ENCODE measurements at regions not wholly inside any gene's neighbourhood (a gene's known extent, or its start where the extent isn't known, plus 50 kb on each side); places are given as distances from the start of the nearest gene placed in this dataset.
A peak's percentile ranks its signal among the peaks of the same experiment; 100 is the strongest.

DNA sequence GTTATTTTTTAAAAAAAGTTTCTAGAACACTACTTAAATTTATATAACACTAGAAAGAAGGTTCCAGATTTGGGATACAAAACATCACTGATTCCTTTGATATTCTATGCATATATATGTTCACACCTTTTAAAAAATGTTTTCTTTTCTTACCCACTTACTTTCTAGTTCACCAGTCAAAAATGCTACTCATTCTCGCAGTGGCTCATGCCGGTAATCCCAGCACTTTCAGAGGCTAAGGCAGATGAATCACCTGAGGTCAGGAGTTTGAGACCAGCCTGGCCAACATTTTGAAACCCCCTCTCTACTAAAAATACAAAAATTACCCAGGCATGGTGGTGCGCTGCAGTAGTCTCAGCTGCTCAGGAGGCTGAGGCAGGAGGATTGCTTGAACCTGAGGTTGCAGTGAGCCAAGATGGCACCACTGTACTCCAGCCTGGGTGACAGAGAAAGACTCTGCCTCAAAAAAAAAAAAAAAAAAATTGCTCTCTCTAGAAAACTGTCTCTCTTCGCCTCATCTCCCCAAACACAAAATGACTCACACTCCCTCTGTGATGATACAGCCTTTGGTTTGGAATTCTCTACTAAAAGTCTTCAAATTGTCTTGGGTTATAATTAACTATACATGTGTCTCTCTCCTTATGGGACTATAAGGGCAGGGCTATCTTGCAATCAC is 52.6 kb upstream of the TGFBR2 start:
- no peak overlapping the region for H3K27ac ChIP-seq (ENCODE audit: insufficient read depth, low read length)
- no peak overlapping the region for H2AFZ ChIP-seq (ENCODE audit: low read length)
- no peaks in the 10 kb centered on the region for H3K4me1 ChIP-seq (ENCODE audit: control insufficient read depth, extremely low read depth, insufficient read depth, low read length)
- peak in 1 of 2 donors; percentile 30 for DNase-seq (ENCODE audit: low read depth in 2 of 2)
- H3K27me3 ChIP-seq (ENCODE audit: control insufficient read depth, insufficient read depth, low read length), result no peaks in the 10 kb centered on the region
- no peak overlapping the region for H3K4me3 ChIP-seq (replicated peaks in 1 of 4; ENCODE audit: control extremely low read depth in 1 of 4, insufficient read depth in 1 of 4, low read depth in 3 of 4, low read length in 4 of 4)
- H3K9ac ChIP-seq (ENCODE audit: insufficient read depth, low read length), result no peak overlapping the region
- no peaks in the 10 kb centered on the region for H3K9me3 ChIP-seq (ENCODE audit: control insufficient read depth, insufficient read depth, low read depth, low read length)
- no peaks in the 10 kb centered on the region for H3K36me3 ChIP-seq (ENCODE audit: control insufficient read depth, insufficient read depth, low read length)
- no peaks in the 10 kb centered on the region for H3K79me2 ChIP-seq (ENCODE audit: control insufficient read depth, insufficient read depth, low read length)
- H4K20me1 ChIP-seq (ENCODE audit: control insufficient read depth, extremely low read depth, insufficient read depth, low read length), result no peaks in the 10 kb centered on the region
- TF ChIP-seq EZH2 (IDR thresholded peaks at IDR 0.05; ENCODE audit: low read length, missing control alignments), result no peak
- TF ChIP-seq, protein P1, sequence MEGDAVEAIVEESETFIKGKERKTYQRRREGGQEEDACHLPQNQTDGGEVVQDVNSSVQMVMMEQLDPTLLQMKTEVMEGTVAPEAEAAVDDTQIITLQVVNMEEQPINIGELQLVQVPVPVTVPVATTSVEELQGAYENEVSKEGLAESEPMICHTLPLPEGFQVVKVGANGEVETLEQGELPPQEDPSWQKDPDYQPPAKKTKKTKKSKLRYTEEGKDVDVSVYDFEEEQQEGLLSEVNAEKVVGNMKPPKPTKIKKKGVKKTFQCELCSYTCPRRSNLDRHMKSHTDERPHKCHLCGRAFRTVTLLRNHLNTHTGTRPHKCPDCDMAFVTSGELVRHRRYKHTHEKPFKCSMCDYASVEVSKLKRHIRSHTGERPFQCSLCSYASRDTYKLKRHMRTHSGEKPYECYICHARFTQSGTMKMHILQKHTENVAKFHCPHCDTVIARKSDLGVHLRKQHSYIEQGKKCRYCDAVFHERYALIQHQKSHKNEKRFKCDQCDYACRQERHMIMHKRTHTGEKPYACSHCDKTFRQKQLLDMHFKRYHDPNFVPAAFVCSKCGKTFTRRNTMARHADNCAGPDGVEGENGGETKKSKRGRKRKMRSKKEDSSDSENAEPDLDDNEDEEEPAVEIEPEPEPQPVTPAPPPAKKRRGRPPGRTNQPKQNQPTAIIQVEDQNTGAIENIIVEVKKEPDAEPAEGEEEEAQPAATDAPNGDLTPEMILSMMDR (conservative IDR thresholded peaks at IDR 0.05 in 1 of 2, IDR thresholded peaks at IDR 0.05 in 1 of 2; ENCODE audit: low read depth in 1 of 2, low read length in 2 of 2), result no peak
- H3K4me2 ChIP-seq (ENCODE audit: extremely low read depth, insufficient read depth, low read length), result no peak overlapping the region

DNA sequence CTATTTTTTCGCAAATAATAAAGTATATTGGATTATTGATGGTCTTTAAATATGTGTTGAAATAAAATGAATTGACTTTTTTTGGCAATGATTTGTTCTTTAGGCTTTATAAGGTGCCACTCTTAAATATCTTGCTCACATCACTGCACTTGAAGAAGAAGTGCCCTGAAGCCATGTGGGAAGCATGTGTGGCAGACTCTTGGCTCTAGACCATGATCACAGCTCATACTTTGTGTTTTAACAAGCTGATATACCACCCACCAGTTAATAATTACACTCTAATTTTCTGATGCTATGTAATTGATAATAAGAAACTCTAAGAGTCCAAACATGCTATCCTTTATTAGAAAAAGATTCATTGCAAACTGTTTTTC is 52.1 kb upstream of the TGFBR2 start:
- TF ChIP-seq, protein P1 (conservative IDR thresholded peaks at IDR 0.05 in 1 of 2, IDR thresholded peaks at IDR 0.05 in 1 of 2; ENCODE audit: low read depth in 1 of 2, low read length in 2 of 2), result no peak
- no peak for TF ChIP-seq EZH2 (IDR thresholded peaks at IDR 0.05; ENCODE audit: low read length, missing control alignments)
- no peaks in the 10 kb centered on the region for H3K27me3 ChIP-seq (ENCODE audit: control insufficient read depth, insufficient read depth, low read length)
- no peak for DNase-seq (ENCODE audit: low read depth in 2 of 2)

DNA sequence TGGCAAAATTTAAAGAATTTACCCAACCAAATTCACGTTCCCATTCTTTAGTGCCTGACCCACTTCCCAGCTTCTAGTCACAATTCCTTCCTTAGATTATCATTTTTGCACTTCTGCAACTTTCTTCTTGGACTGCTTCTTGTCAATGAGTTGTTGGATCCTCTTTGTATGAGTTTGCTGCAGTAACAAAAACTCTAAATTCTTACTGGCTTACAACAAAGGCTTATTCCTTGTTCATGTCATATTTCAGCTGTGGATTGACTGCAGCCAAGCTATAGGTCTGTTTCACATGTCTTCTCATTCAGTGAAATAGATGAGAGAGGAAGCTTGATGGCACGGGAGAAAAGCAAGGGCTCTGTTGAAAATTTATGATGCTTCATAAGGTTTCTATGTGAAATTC is 50.4 kb upstream of the TGFBR2 start:
- Histone ChIP-seq H3K79me2 (ENCODE audit: control insufficient read depth, insufficient read depth, low read length) (no peaks in the 10 kb centered on the region), H3K4me2 (ENCODE audit: extremely low read depth, insufficient read depth, low read length) (no peak overlapping the region), H3K27me3 (ENCODE audit: control insufficient read depth, insufficient read depth, low read length) (no peaks in the 10 kb centered on the region), H3K36me3 (ENCODE audit: control insufficient read depth, insufficient read depth, low read length) (no peaks in the 10 kb centered on the region), H3K9ac (ENCODE audit: insufficient read depth, low read length) (no peak overlapping the region), H4K20me1 (ENCODE audit: control insufficient read depth, extremely low read depth, insufficient read depth, low read length) (no peaks in the 10 kb centered on the region), H3K4me1 (ENCODE audit: control insufficient read depth, extremely low read depth, insufficient read depth, low read length) (no peaks in the 10 kb centered on the region), H2AFZ (ENCODE audit: low read length) (no peak overlapping the region), H3K9me3 (ENCODE audit: control insufficient read depth, insufficient read depth, low read depth, low read length) (no peaks in the 10 kb centered on the region), H3K4me3 (replicated peaks in 1 of 4; ENCODE audit: control extremely low read depth in 1 of 4, insufficient read depth in 1 of 4, low read depth in 3 of 4, low read length in 4 of 4) (no peak overlapping the region), H3K27ac (ENCODE audit: insufficient read depth, low read length) (no peak overlapping the region)
- DNase-seq (ENCODE audit: low read depth in 2 of 2), result no peak
- no peak for TF ChIP-seq EZH2 (IDR thresholded peaks at IDR 0.05; ENCODE audit: low read length, missing control alignments)
- TF ChIP-seq, protein P1 (conservative IDR thresholded peaks at IDR 0.05 in 1 of 2, IDR thresholded peaks at IDR 0.05 in 1 of 2; ENCODE audit: low read depth in 1 of 2, low read length in 2 of 2), result no peak

More for the DNA sequence above, 52.1 kb upstream of the TGFBR2 start:
- Histone ChIP-seq H3K4me1 (ENCODE audit: control insufficient read depth, extremely low read depth, insufficient read depth, low read length) (no peaks in the 10 kb centered on the region), H3K9ac (ENCODE audit: insufficient read depth, low read length) (no peak overlapping the region), H3K4me3 (replicated peaks in 1 of 4; ENCODE audit: control extremely low read depth in 1 of 4, insufficient read depth in 1 of 4, low read depth in 3 of 4, low read length in 4 of 4) (no peak overlapping the region), H3K27ac (ENCODE audit: insufficient read depth, low read length) (no peak overlapping the region), H3K79me2 (ENCODE audit: control insufficient read depth, insufficient read depth, low read length) (no peaks in the 10 kb centered on the region), H3K36me3 (ENCODE audit: control insufficient read depth, insufficient read depth, low read length) (no peaks in the 10 kb centered on the region), H4K20me1 (ENCODE audit: control insufficient read depth, extremely low read depth, insufficient read depth, low read length) (no peaks in the 10 kb centered on the region), H3K9me3 (ENCODE audit: control insufficient read depth, insufficient read depth, low read depth, low read length) (no peaks in the 10 kb centered on the region), H3K4me2 (ENCODE audit: extremely low read depth, insufficient read depth, low read length) (no peak overlapping the region), H2AFZ (ENCODE audit: low read length) (no peak overlapping the region)

Measured in fibroblast of lung (primary cell).